Subcutaneous abdominal adipose tissue (tissue), 5 donors: ENCODE measurements at regions not wholly inside any gene's neighbourhood (a gene's known extent, or its start where the extent isn't known, plus 50 kb on each side); places are given as distances from the start of the nearest gene placed in this dataset.

Source experiments
- H3K27ac ChIP-seq: one replicate; pipeline ENCODE4 v1.7.0; 2013; ENCODE audit warnings: low read depth, mild to moderate bottlenecking, inconsistent platforms, low read length, moderate library complexity
- H3K27me3 ChIP-seq, 5 donors: one replicate each; pipeline ENCODE4 v1.7.0; 2013; ENCODE audit warnings: low read length in 5 of 5, inconsistent platforms in 1 of 5; ENCODE audit not compliant: control insufficient read depth in 5 of 5, insufficient read depth in 4 of 5
- H3K36me3 ChIP-seq, 5 donors: one replicate each; pipeline ENCODE4 v1.7.0; 2013; ENCODE audit warnings: low read length in 5 of 5; ENCODE audit not compliant: control insufficient read depth in 5 of 5, insufficient read depth in 5 of 5
- H3K4me1 ChIP-seq, 5 donors: one replicate each; pipeline ENCODE4 v1.7.0; 2013; ENCODE audit warnings: low read length in 5 of 5, mild to moderate bottlenecking in 3 of 5, moderate library complexity in 1 of 5; ENCODE audit not compliant: control insufficient read depth in 5 of 5, insufficient read depth in 5 of 5
- H3K4me3 ChIP-seq, 5 donors: one replicate each; pipeline ENCODE4 v1.7.0; 2013; ENCODE audit warnings: low read length in 5 of 5, low read depth in 1 of 5
- H3K9ac ChIP-seq, 5 donors: one replicate each; pipeline ENCODE4 v1.7.0; 2013; ENCODE audit warnings: low read length in 5 of 5, mild to moderate bottlenecking in 4 of 5, moderate library complexity in 3 of 5
- H3K9me3 ChIP-seq, 5 donors: one replicate each; pipeline ENCODE4 v1.7.0; 2013; ENCODE audit warnings: low read length in 5 of 5; ENCODE audit not compliant: control insufficient read depth in 5 of 5
- donor health status: healthy.
- donor health status: healthy.
- donor health status: healthy.
- donor health status: healthy.
- donor health status: healthy.

GRCh38 chr12:24325331-24325730, 375.9 kb upstream of the SOX5 start:
- H3K9ac ChIP-seq: no peak overlapping the region
- H3K4me3 ChIP-seq: no peak overlapping the region
- peaks cover 0 to 2% (median 0%) of the 10 kb centered on the region in 5 donors for H3K36me3 ChIP-seq
- no peaks in the 10 kb centered on the region for H3K9me3 ChIP-seq
- no peak overlapping the region for H3K27ac ChIP-seq
- H3K4me1 ChIP-seq: peaks cover 0 to 7% (median 6%) of the 10 kb centered on the region in 5 donors
- H3K27me3 ChIP-seq: no peaks in the 10 kb centered on the region

GRCh38 chr12:24307716-24308335, 358.4 kb upstream of the SOX5 start:
- H3K9me3 ChIP-seq: no peaks in the 10 kb centered on the region
- H3K9ac ChIP-seq: no peak overlapping the region
- H3K27me3 ChIP-seq: no peaks in the 10 kb centered on the region
- H3K4me1 ChIP-seq: no peaks in the 10 kb centered on the region
- H3K4me3 ChIP-seq: no peak overlapping the region
- no peak overlapping the region for H3K27ac ChIP-seq
- H3K36me3 ChIP-seq: no peaks in the 10 kb centered on the region

- no peak overlapping the region for H3K27ac ChIP-seq
- no peaks in the 10 kb centered on the region for H3K9me3 ChIP-seq
- H3K4me1 ChIP-seq: no peaks in the 10 kb centered on the region
- H3K9ac ChIP-seq: no peak overlapping the region
- H3K27me3 ChIP-seq: no peaks in the 10 kb centered on the region
- no peaks in the 10 kb centered on the region for H3K36me3 ChIP-seq
- no peak overlapping the region for H3K4me3 ChIP-seq
These were observed 357.7 kb upstream of the SOX5 start for GRCh38 chr12:24307153-24307552.

GRCh38 chr12:24306001-24306400, 356.5 kb upstream of the SOX5 start:
- Histone ChIP-seq H3K9ac (no peak overlapping the region), H3K36me3 (no peaks in the 10 kb centered on the region), H3K9me3 (no peaks in the 10 kb centered on the region), H3K4me1 (no peaks in the 10 kb centered on the region), H3K27ac (no peak overlapping the region), H3K4me3 (no peak overlapping the region), H3K27me3 (no peaks in the 10 kb centered on the region)

GRCh38 chr12:24304285-24304684, 354.8 kb upstream of the SOX5 start:
- H3K27me3 ChIP-seq: no peaks in the 10 kb centered on the region
- H3K4me3 ChIP-seq: no peak overlapping the region
- no peaks in the 10 kb centered on the region for H3K36me3 ChIP-seq
- H3K9me3 ChIP-seq: no peaks in the 10 kb centered on the region
- no peak overlapping the region for H3K9ac ChIP-seq
- no peak overlapping the region for H3K27ac ChIP-seq
- H3K4me1 ChIP-seq: no peaks in the 10 kb centered on the region

GRCh38 chr12:24302708-24303107, 353.2 kb upstream of the SOX5 start:
- no peak overlapping the region for H3K4me3 ChIP-seq
- no peaks in the 10 kb centered on the region for H3K4me1 ChIP-seq
- H3K9me3 ChIP-seq: no peaks in the 10 kb centered on the region
- H3K9ac ChIP-seq: no peak overlapping the region
- H3K27me3 ChIP-seq: no peaks in the 10 kb centered on the region
- H3K27ac ChIP-seq: no peak overlapping the region
- no peaks in the 10 kb centered on the region for H3K36me3 ChIP-seq

- Histone ChIP-seq H3K27ac (no peak overlapping the region), H3K4me3 (no peak overlapping the region), H3K36me3 (no peaks in the 10 kb centered on the region), H3K27me3 (no peaks in the 10 kb centered on the region), H3K9ac (no peak overlapping the region), H3K9me3 (no peaks in the 10 kb centered on the region), H3K4me1 (no peaks in the 10 kb centered on the region)
These were observed 348.0 kb upstream of the SOX5 start for GRCh38 chr12:24297516-24297915.

GRCh38 chr12:24293549-24293948, 344.1 kb upstream of the SOX5 start:
- Histone ChIP-seq H3K36me3 (no peaks in the 10 kb centered on the region), H3K4me3 (no peak overlapping the region), H3K4me1 (no peaks in the 10 kb centered on the region), H3K27me3 (no peaks in the 10 kb centered on the region), H3K27ac (no peak overlapping the region), H3K9ac (no peak overlapping the region), H3K9me3 (no peaks in the 10 kb centered on the region)

- Histone ChIP-seq H3K9ac (no peak overlapping the region), H3K27ac (no peak overlapping the region), H3K27me3 (no peaks in the 10 kb centered on the region), H3K36me3 (no peaks in the 10 kb centered on the region), H3K9me3 (no peaks in the 10 kb centered on the region), H3K4me3 (no peak overlapping the region), H3K4me1 (no peaks in the 10 kb centered on the region)
These were observed 338.5 kb upstream of the SOX5 start for GRCh38 chr12:24287963-24288362.

- no peak overlapping the region for H3K27ac ChIP-seq
These were observed 336.0 kb upstream of the SOX5 start for GRCh38 chr12:24285448-24285847.

GRCh38 chr12:24281341-24281740, 331.9 kb upstream of the SOX5 start:
- Histone ChIP-seq H3K4me1 (peaks cover 0 to 17% (median 2%) of the 10 kb centered on the region in 5 donors), H3K27ac (no peak overlapping the region), H3K27me3 (no peaks in the 10 kb centered on the region), H3K9ac (no peak overlapping the region), H3K9me3 (no peaks in the 10 kb centered on the region), H3K36me3 (no peaks in the 10 kb centered on the region), H3K4me3 (no peak overlapping the region)

More at GRCh38 chr12:24285448-24285847, 336.0 kb upstream of the SOX5 start:
- H3K36me3 ChIP-seq: no peaks in the 10 kb centered on the region
- no peak overlapping the region for H3K4me3 ChIP-seq
- no peaks in the 10 kb centered on the region for H3K4me1 ChIP-seq
- no peak overlapping the region for H3K9ac ChIP-seq
- no peaks in the 10 kb centered on the region for H3K9me3 ChIP-seq
- no peaks in the 10 kb centered on the region for H3K27me3 ChIP-seq
